Gastroesophageal sphincter (tissue), 3 donors: ENCODE measurements at regions not wholly inside any gene's neighbourhood (a gene's known extent, or its start where the extent isn't known, plus 50 kb on each side); places are given as distances from the start of the nearest gene placed in this dataset.

ENCODE experiments used
- EP300 ChIP-seq: sonication (generic); formaldehyde crosslinking; IDR thresholded peaks from one replicate; pipeline ENCODE4 v1.6.1; 2017; ENCODE audit warnings: antibody characterized with exemption, mild to moderate bottlenecking
- TF ChIP-seq, protein P1 (sequence below), 4 experiments: fragments of 200-600 bp in 2 of 4; fragments of 450-650 bp in 2 of 4; sonication (generic) in 1 of 4; IDR thresholded peaks; one replicate each; pipeline ENCODE4 v1.5.1; 2017 to 2019; ENCODE audit warnings: antibody characterized with exemption in 4 of 4, mild to moderate bottlenecking in 2 of 4, moderate library complexity in 2 of 4

DNA sequence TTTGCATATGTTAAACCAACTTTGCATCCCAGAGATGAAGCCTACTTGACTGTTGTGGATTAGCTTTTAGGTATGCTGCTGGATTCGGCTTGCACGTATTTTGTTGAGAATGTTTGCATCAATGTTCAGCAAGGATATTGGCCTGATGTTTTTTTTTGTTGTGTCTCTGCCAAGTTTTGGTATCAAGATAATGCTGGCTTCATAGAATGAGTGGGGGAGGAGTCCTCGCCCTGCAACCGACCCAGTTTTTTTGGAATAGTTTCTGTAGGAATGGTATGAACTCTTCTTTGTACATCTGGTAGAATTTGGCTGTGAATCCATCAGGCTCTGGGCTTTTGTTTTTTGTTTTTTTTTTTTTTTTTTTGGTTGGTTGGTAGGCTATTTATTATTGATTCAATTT lies 147.9 kb downstream of the AHR start:
- TF ChIP-seq, protein P1, sequence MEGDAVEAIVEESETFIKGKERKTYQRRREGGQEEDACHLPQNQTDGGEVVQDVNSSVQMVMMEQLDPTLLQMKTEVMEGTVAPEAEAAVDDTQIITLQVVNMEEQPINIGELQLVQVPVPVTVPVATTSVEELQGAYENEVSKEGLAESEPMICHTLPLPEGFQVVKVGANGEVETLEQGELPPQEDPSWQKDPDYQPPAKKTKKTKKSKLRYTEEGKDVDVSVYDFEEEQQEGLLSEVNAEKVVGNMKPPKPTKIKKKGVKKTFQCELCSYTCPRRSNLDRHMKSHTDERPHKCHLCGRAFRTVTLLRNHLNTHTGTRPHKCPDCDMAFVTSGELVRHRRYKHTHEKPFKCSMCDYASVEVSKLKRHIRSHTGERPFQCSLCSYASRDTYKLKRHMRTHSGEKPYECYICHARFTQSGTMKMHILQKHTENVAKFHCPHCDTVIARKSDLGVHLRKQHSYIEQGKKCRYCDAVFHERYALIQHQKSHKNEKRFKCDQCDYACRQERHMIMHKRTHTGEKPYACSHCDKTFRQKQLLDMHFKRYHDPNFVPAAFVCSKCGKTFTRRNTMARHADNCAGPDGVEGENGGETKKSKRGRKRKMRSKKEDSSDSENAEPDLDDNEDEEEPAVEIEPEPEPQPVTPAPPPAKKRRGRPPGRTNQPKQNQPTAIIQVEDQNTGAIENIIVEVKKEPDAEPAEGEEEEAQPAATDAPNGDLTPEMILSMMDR (IDR thresholded peaks at IDR 0.05), result no peak
- TF ChIP-seq EP300, result no peak
